Fibroblast of peridontal ligament (primary cell): ENCODE measurements at regions not wholly inside any gene's neighbourhood (a gene's known extent, or its start where the extent isn't known, plus 50 kb on each side); places are given as distances from the start of the nearest gene placed in this dataset.

Experiments
- DNase-seq: peaks from one replicate; pipeline ENCODE4 v3.0.0-alpha.2; 2010; ENCODE audit errors: extremely low read depth

DNA sequence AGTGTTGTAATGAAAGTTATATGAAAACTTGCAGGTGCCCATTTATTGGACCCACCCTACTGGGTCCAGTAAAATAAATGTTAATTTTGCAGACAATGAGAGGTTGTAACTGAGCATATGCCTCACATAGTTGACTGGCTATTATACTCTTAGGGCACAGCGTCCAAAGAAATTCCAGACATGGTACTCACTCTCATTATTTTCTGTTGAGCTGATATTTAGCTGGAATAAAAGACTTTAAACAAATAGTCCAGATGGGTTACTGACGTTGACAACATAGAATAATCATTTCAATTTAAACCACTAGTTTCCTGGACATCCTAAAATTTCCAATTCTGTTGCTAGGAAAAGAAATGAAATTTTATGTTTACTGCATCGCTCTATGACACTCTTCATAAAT is 174.5 kb downstream of the ZNF365 start:
- DNase-seq: no peak

- DNase-seq: no peak
Measured at GRCh38 chr10:62550173-62550572, 176.0 kb downstream of the ZNF365 start.

- DNase-seq: peak; percentile 79
Measured at GRCh38 chr10:62554632-62555199, 180.5 kb downstream of the ZNF365 start.

GRCh38 chr10:62559481-62560200 is 185.5 kb downstream of the ZNF365 start:
- peak; percentile 65 for DNase-seq

- DNase-seq: peak; percentile 96
Measured at GRCh38 chr10:62560201-62560819, 186.1 kb downstream of the ZNF365 start.

GRCh38 chr10:62561151-62561550 is 187.0 kb downstream of the ZNF365 start:
- no peak for DNase-seq

- no peak for DNase-seq
Measured at GRCh38 chr10:62562101-62562500, 187.9 kb downstream of the ZNF365 start.

- DNase-seq: no peak
Measured at GRCh38 chr10:62562795-62563194, 188.6 kb downstream of the ZNF365 start.

- no peak for DNase-seq
Measured at GRCh38 chr10:62573929-62574328, 199.8 kb downstream of the ZNF365 start.

DNA sequence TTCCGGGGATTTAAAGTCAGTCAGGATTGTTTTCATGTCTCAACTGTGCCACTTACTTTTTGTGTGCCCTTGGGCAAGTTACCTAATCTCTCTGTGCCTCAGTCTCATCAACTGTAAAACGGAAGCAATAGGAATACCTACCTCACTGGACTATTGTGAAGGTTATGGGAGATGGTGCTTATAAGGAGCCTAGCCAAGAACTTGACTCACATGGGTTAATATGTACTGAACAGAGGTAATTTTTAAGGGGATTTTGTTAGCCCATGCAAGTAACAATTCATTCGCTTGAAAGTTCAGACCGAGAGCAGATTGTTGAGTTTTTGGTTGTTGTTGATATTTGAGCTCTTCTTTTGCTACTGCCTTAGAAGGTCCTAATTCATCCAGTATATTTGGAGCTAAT is 202.9 kb downstream of the ZNF365 start:
- no peak for DNase-seq

DNA sequence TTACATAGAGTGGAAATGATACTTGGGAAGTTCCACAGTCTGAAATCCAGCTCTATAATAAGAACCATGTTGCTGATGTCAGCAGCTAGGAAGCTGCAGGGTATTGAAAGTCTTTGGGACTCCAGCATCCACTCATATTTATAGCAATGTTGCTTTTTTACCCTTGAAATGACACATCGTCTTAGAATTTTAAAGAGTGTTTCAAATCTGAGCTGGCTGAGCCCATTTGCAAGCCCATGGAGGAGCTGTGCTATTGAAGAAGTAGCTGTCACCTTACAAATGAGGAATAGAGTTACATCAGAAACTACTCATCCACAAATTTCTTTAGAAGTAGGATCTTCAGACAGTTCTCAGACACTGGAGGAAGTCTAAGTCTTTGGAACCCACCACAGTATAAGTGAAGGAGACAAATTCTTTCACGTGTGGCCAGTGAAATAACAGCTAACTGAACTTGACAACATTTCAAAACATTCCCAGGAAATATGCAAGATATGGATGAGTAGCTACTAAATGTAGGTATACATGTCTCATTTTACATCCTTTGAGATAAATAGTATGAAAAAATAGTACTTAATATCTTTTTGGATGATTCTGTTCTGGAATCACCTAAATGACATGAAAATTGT is 203.6 kb downstream of the ZNF365 start:
- DNase-seq: peak; percentile 83

DNA sequence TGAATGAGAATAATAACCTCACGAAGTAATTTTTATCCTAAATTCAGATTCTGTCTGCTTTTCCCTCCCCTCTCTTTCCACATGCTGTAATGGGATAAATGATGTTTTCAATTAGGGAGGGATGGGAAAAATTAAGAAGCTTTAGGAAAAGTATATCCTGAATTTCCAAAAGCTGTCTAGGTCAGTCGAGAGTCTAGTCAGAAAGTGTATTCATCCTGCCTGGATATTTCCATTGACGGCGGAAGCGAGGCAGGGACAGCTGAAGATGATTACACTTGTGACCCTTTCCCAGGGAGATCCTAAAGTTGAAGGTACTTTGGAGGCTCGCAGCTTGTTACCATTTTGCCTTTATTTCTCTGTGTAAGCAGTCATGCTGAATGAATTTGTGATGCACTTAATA is 204.1 kb downstream of the ZNF365 start:
- DNase-seq: no peak

DNA sequence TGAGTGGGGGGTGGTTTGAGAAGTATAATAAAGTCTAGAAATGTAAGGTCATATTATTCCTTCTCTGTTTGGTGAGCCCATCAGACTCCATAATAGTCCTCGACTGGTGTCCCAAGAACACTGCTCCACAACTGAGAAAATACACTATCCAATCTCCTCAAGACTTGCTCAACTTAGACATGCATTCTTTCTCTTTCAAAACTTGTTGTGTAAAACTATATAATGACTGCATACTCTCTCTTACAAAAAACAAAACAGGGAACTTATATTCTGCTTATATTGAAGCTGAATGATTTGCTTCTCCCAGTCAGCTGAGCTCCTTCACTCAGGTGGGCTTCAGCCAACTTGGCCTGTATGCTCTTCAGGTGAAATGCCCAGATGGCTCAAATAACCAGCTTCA is 204.7 kb downstream of the ZNF365 start:
- no peak for DNase-seq

GRCh38 chr10:62580396-62580795 is 206.2 kb downstream of the ZNF365 start:
- DNase-seq: peak; percentile 69

DNA sequence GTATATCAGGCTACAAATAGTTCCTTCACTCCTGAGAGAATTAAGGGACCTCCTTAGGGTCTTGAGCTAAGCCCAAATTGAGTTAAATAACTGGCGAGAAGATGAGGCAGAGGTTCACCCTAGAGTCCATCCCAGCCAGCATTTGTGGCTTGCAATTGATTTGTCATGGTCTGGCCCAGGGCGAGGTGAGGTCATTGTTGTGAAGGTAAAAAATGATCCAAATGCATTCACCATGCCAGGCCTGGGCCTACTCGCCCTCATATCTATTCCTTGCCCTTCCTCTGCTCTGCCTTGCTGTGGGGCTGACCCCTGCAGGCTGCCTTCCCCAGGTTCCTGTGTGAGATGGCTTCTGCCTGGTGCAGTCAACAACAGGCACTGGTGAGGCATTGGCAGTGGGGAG is 207.2 kb downstream of the ZNF365 start:
- no peak for DNase-seq

GRCh38 chr10:62582101-62582705 is 208.0 kb downstream of the ZNF365 start:
- peak; percentile 76 for DNase-seq

DNA sequence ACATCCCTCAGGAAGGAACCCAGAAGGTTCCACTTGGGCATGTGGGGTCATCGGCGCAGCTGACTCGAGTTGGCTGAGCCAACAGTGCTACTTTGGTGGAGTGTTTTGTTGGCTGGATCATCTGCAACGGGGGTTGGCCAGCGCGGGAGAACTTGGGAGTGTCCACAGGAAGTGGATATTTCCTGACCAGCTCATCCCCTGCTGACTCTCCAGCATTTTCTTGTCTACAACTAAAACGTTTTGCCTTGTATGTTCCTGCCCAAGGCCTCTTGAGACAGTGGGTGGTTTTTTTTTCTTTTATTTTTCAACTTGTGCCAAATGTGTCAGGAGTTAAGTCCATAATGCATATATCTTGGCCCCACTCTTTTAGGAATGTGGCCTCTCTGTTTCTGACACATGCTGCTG is 208.6 kb downstream of the ZNF365 start:
- DNase-seq: peak; percentile 97

DNA sequence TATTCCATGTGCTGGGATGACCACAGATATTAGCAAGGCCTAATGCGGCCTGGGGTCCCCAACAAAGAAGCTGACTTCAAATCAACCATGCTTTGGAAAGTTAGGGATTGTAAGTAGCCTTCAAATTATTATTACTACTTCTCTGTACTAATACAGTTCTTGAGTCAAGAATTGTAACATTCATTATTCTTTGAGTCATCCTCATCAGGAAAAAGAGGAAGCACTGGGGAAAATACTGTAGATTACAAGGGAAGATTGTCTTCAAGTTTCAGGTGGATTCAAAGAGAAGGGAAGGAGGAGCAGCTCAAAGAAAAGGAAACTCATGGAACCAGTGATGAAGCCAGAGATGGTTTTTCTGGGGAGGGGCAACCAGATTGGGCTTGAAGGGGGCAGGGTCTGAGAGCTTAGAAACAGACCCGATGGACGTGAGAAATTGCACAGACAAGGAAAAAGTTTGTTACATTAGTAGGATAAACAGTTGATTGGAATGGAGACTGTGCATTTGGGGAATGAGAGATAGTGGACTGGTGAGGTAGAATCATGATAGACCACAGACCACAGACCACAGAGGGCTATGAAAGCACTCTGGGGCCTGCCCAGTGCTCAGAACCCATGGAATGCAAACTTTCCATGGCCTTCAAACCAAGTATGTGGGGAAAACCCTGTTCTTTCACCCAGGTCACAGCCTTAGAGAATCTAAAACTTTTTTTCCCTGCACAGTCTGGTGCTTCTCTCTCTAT is 209.9 kb downstream of the ZNF365 start:
- peak; percentile 96 for DNase-seq

DNA sequence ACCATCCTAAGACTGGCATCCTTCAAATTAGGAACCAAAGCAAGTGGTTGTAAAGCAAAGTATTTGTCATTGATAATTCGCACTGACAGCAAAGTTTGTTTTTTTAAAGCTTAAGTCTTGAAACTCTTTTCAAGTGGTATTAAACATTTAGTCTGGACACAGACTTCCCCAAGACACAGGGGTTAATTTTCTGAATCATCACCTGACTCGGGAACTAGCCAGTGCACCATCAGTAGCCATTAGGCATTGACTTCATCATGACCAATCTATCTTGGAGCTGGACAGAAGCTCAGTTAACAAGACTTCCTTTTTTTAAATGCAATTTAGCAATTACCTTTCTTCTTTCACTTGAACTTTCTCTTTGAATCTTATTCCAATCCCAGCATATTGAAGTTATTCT is 210.6 kb downstream of the ZNF365 start:
- DNase-seq: no peak

- DNase-seq: no peak
Measured at GRCh38 chr10:62585211-62585775, 211.1 kb downstream of the ZNF365 start.

DNA sequence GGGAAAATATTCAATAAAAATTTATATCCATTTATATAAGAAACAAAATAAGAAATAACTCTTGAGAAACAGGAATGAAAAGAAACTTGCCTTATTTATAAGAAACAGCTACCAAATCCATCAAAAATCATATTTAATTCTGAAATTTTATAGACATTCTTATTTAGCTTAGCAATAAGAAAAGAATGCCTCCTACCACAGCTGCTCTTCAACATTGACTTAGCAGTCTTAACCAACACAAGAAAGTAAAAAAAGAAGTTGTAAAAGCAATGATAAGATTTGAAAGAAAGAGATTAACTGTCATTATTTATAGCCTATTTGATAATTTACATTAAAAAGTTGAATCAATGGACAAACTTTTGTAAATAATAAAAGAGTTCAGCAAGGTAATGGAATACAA is 212.8 kb downstream of the ZNF365 start:
- peak; percentile 29 for DNase-seq
